Epidermal melanocyte (primary cell): ENCODE measurements at regions not wholly inside any gene's neighbourhood (a gene's known extent, or its start where the extent isn't known, plus 50 kb on each side); places are given as distances from the start of the nearest gene placed in this dataset.
"Not testable (repeated sequence)": the region's sequence is repeated elsewhere in the genome, so short reads cannot be mapped to it uniquely, and the experiment has no call there.

ENCODE experiments used
- DNase-seq: peaks from one replicate; pipeline ENCODE4 v3.0.0; 2011; ENCODE audit warnings: low spot score; ENCODE audit not compliant: insufficient read length

- no peak for DNase-seq
Measured at GRCh38 chr15:81939604-81940440, 106.0 kb downstream of the MEX3B start.

- DNase-seq, result no peak
Measured at GRCh38 chr15:81937189-81937588, 108.6 kb downstream of the MEX3B start.

- no peak for DNase-seq
Measured at GRCh38 chr15:81930582-81931369, 115.0 kb downstream of the MEX3B start.

GRCh38 chr15:81929557-81929956 is 116.3 kb downstream of the MEX3B start:
- DNase-seq, result no peak

GRCh38 chr15:81926981-81927380 is 118.8 kb downstream of the MEX3B start:
- no peak for DNase-seq

GRCh38 chr15:81924729-81925128 is 121.1 kb downstream of the MEX3B start:
- no peak for DNase-seq

GRCh38 chr15:81923561-81924350 is 122.1 kb downstream of the MEX3B start:
- no peak for DNase-seq

- DNase-seq, result no peak
Measured at GRCh38 chr15:81922143-81922542, 123.7 kb downstream of the MEX3B start.

GRCh38 chr15:81921163-81921562 is 124.7 kb downstream of the MEX3B start:
- no peak for DNase-seq

- not testable (repeated sequence) for DNase-seq
Measured at GRCh38 chr15:81918767-81919166, 127.1 kb downstream of the MEX3B start.

- DNase-seq, result no peak
Measured at GRCh38 chr15:81916451-81916850, 129.4 kb downstream of the MEX3B start.

GRCh38 chr15:81915990-81916389 is 129.8 kb downstream of the MEX3B start:
- no peak for DNase-seq

- no peak for DNase-seq
Measured at GRCh38 chr15:81914734-81915256, 131.0 kb downstream of the MEX3B start.

- DNase-seq, result no peak
Measured at GRCh38 chr15:81914333-81914732, 131.5 kb downstream of the MEX3B start.

GRCh38 chr15:81911022-81911971 is 134.5 kb downstream of the MEX3B start:
- DNase-seq, result no peak

GRCh38 chr15:81910355-81911021 is 135.3 kb downstream of the MEX3B start:
- no peak for DNase-seq

GRCh38 chr15:81909011-81909358 is 136.8 kb downstream of the MEX3B start:
- no peak for DNase-seq

- no peak for DNase-seq
Measured at GRCh38 chr15:81908111-81908510, 137.7 kb downstream of the MEX3B start.

- no peak for DNase-seq
Measured at GRCh38 chr15:81907521-81907920, 138.3 kb downstream of the MEX3B start.

- no peak for DNase-seq
Measured at GRCh38 chr15:81905889-81906288, 139.9 kb downstream of the MEX3B start.
